SK-N-SH (cell line): ENCODE measurements at regions not wholly inside any gene's neighbourhood (a gene's known extent, or its start where the extent isn't known, plus 50 kb on each side); places are given as distances from the start of the nearest gene placed in this dataset.

Experiments
- CTCF ChIA-PET: fragments of 300-600, 350-600 bp; formaldehyde crosslinking; extraction: SDS; loops from one replicate; lab custom pipeline; 2021; lab: Yijun Ruan, JAX
- POLR2A ChIA-PET: fragments of 350-600 bp; sonication (Branson Sonifier 250); formaldehyde crosslinking; extraction: SDS; loops from one replicate; lab custom pipeline; 2020; ENCODE audit warnings: antibody characterized with exemption, inconsistent platforms; lab: Yijun Ruan, JAX
- DNase-seq: peaks from one replicate; pipeline ENCODE4 v3.0.0; 2012
- H2AFZ ChIP-seq: fragments of 200-600 bp; sonication (generic); 2 replicates; pipeline ENCODE4 v1.8.1; 2016; ENCODE audit warnings: antibody characterized with exemption, mild to moderate bottlenecking, low read depth
- H3F3A ChIP-seq: fragments of 200-600 bp; sonication (generic); replicated peaks from 2 replicates; pipeline ENCODE3; 2016; ENCODE audit warnings: antibody characterized with exemption, mild to moderate bottlenecking; ENCODE audit not compliant: insufficient read depth
- H3K27ac ChIP-seq, 2 experiments: fragments of 200-500 bp in 1 of 2; fragments of 200-600 bp in 1 of 2; sonication (Bioruptor generic) in 1 of 2; sonication (generic), shearing (Covaris generic) in 1 of 2; 2 replicates each; pipeline versions ENCODE4 v1.5.1 to v1.6.1; 2014 to 2016; ENCODE audit warnings: low read depth in 2 of 2, inconsistent platforms in 1 of 2, low read length in 1 of 2, mild to moderate bottlenecking in 1 of 2, mixed read lengths in 1 of 2
- H3K27me3 ChIP-seq: fragments of 200-600 bp; sonication (generic), shearing (Covaris generic); 2 replicates; pipeline ENCODE4 v1.6.1; 2016; ENCODE audit warnings: mixed run types; ENCODE audit not compliant: insufficient read depth
- H3K36me3 ChIP-seq, 2 experiments: fragments of 200-500 bp in 1 of 2; fragments of 200-600 bp in 1 of 2; sonication (Bioruptor generic) in 1 of 2; sonication (generic) in 1 of 2; replicated peaks in 1 of 2; 2 replicates each; pipeline versions ENCODE3 to v1.5.1; 2014 to 2016; ENCODE audit warnings: low read length in 1 of 2, mild to moderate bottlenecking in 1 of 2; ENCODE audit not compliant: insufficient read depth in 2 of 2, control insufficient read depth in 1 of 2
- H3K4me1 ChIP-seq, 2 experiments: fragments of 200-500 bp in 1 of 2; fragments of 200-600 bp in 1 of 2; sonication (Bioruptor generic) in 1 of 2; sonication (generic), shearing (Covaris generic) in 1 of 2; 2 replicates each; pipeline versions ENCODE4 v1.5.1 to v1.6.1; 2014 to 2016; ENCODE audit warnings: low read depth in 1 of 2, low read length in 1 of 2, mixed run types in 1 of 2; ENCODE audit not compliant: insufficient read depth in 2 of 2, control insufficient read depth in 1 of 2
- H3K4me2 ChIP-seq: fragments of 200-600 bp; sonication (generic), shearing (Covaris generic); 2 replicates; pipeline ENCODE4 v1.6.1; 2017; ENCODE audit warnings: mixed run types
- H3K4me3 ChIP-seq, 2 experiments: fragments of 200-500 bp in 1 of 2; fragments of 200-600 bp in 1 of 2; sonication (Bioruptor generic) in 1 of 2; sonication (generic), shearing (Covaris generic) in 1 of 2; 2 replicates each; pipeline versions ENCODE4 v1.5.1 to v1.8.1; 2014 to 2016; ENCODE audit warnings: low read depth in 2 of 2, inconsistent platforms in 1 of 2, low read length in 1 of 2, mild to moderate bottlenecking in 1 of 2, mixed read lengths in 1 of 2, moderate library complexity in 1 of 2
- H3K79me2 ChIP-seq: fragments of 200-600 bp; sonication (generic); 2 replicates; pipeline ENCODE4 v1.8.1; 2017; ENCODE audit warnings: mild to moderate bottlenecking; ENCODE audit not compliant: insufficient read depth
- H3K9ac ChIP-seq: fragments of 200-600 bp; sonication (generic); 2 replicates; pipeline ENCODE4 v1.6.1; 2017; ENCODE audit warnings: mixed run types
- H3K9me2 ChIP-seq: fragments of 200-600 bp; sonication (generic); 2 replicates; pipeline ENCODE4 v1.6.1; 2017; ENCODE audit warnings: mixed run types
- H3K9me3 ChIP-seq: fragments of 200-600 bp; sonication (generic); 2 replicates; pipeline ENCODE4 v1.6.1; 2017; ENCODE audit warnings: mixed run types, mild to moderate bottlenecking, moderate library complexity
- H4K20me1 ChIP-seq: fragments of 200-600 bp; sonication (generic); 2 replicates; pipeline ENCODE4 v1.6.1; 2017; ENCODE audit warnings: mild to moderate bottlenecking, mixed run types; ENCODE audit not compliant: insufficient read depth
- CHD2 ChIP-seq: fragments of 150-350 bp; IDR thresholded peaks from 2 replicates; pipeline ENCODE4 v1.6.1; 2018; ENCODE audit warnings: low read length; ENCODE audit not compliant: partially characterized antibody
- CTCF ChIP-seq: fragments of 200-600 bp; sonication (generic); IDR thresholded peaks from 2 replicates; pipeline ENCODE4 v1.6.1; 2017; ENCODE audit warnings: antibody characterized with exemption, mild to moderate bottlenecking, moderate library complexity
- ELF1 ChIP-seq: IDR thresholded peaks from 2 replicates; pipeline ENCODE4 v1.4.0; 2012
- EZH2phosphoT487 ChIP-seq: fragments of 200-600 bp; sonication (generic); IDR thresholded peaks from 2 replicates; pipeline ENCODE4 v1.6.1; 2017; ENCODE audit warnings: low read depth, mixed run types, mild to moderate bottlenecking, antibody characterized with exemption, moderate library complexity, borderline replicate concordance
- FOXM1 ChIP-seq: IDR thresholded peaks from 2 replicates; pipeline ENCODE4 v1.4.0; 2012; ENCODE audit warnings: low read depth, mild to moderate bottlenecking
- GATA2 ChIP-seq: sonication (generic); formaldehyde crosslinking; IDR thresholded peaks from 2 replicates; pipeline ENCODE4 v1.5.0; 2020; ENCODE audit warnings: mild to moderate bottlenecking, missing genetic modification reagents
- IRF3 ChIP-seq: fragments of 150-350 bp; IDR thresholded peaks from 2 replicates; pipeline ENCODE4 v1.6.1; 2016; ENCODE audit warnings: mild to moderate bottlenecking, low read depth, low read length
- JUND ChIP-seq: IDR thresholded peaks from 2 replicates; pipeline ENCODE4 v1.4.0; 2012
- MEF2A ChIP-seq: IDR thresholded peaks from 2 replicates; pipeline ENCODE4 v1.4.0; 2012; ENCODE audit warnings: low read depth, borderline replicate concordance
- POLR2AphosphoS5 ChIP-seq: IDR thresholded peaks from 2 replicates; pipeline ENCODE4 v1.6.1; 2012; ENCODE audit warnings: low read depth, low read length
- RAD21 ChIP-seq: IDR thresholded peaks from 2 replicates; pipeline ENCODE4 v1.6.1; 2012; ENCODE audit warnings: mild to moderate bottlenecking, low read length
- REST ChIP-seq: IDR thresholded peaks from 2 replicates; pipeline ENCODE4 v1.6.1; 2012; ENCODE audit warnings: mild to moderate bottlenecking, low read depth, low read length, moderate library complexity
- RFX5 ChIP-seq: IDR thresholded peaks from 2 replicates; pipeline ENCODE4 v1.6.1; 2012; ENCODE audit warnings: mild to moderate bottlenecking, improper control_type of control experiment, low read length
- SMC3 ChIP-seq: IDR thresholded peaks from 2 replicates; pipeline ENCODE4 v1.6.1; 2012; ENCODE audit warnings: low read depth, low read length, improper control_type of control experiment
- TEAD4 ChIP-seq: IDR thresholded peaks from 2 replicates; pipeline ENCODE4 v1.4.0; 2012; ENCODE audit warnings: mild to moderate bottlenecking, borderline replicate concordance; ENCODE audit not compliant: insufficient read depth
- USF2 ChIP-seq: fragments of 150-350 bp; IDR thresholded peaks from 2 replicates; pipeline ENCODE4 v1.6.1; 2017; ENCODE audit warnings: antibody characterized with exemption, low read length, low read depth, borderline replicate concordance
- YY1 ChIP-seq: IDR thresholded peaks from 2 replicates; pipeline ENCODE4 v1.4.0; 2012; ENCODE audit warnings: low read depth, mild to moderate bottlenecking
- WGBS: methylation state at CpG from one replicate; pipeline ENCODE4 v1.1.6; 2017; ENCODE audit warnings: low lambda C conversion rate; 5-methylcytosine and 5-hydroxymethylcytosine counted together

- H3K9ac ChIP-seq, result no peak overlapping the region
- H3K36me3 ChIP-seq, result no peaks in the 10 kb centered on the region
- no peak overlapping the region for H3K27ac ChIP-seq
- no peak overlapping the region for H3K4me3 ChIP-seq
- WGBS, result 86% methylated on average over 2 of the region's 2 CpGs
- H3K79me2 ChIP-seq, result no peaks in the 10 kb centered on the region
- no peaks in the 10 kb centered on the region for H4K20me1 ChIP-seq
- TF ChIP-seq FOXM1, result no peak
- no peak for TF ChIP-seq POLR2AphosphoS5
- TF ChIP-seq IRF3, result no peak
- TF ChIP-seq CTCF, result no peak
- no peak for TF ChIP-seq MEF2A
- no peak for TF ChIP-seq SMC3
- no peak for TF ChIP-seq YY1
- TF ChIP-seq CHD2, result no peak
- TF ChIP-seq JUND, result no peak
- no peak for TF ChIP-seq ELF1
- no peak for TF ChIP-seq EZH2phosphoT487
- TF ChIP-seq USF2, result no peak
- TF ChIP-seq RAD21, result no peak
- no peak for TF ChIP-seq RFX5
- TF ChIP-seq GATA2 (CRISPR knock-in tag), result no peak
- no peak for TF ChIP-seq TEAD4
- no peak for TF ChIP-seq REST
- POLR2A ChIA-PET, result no interaction called here
- H3K4me2 ChIP-seq, result no peak overlapping the region
- no peaks in the 10 kb centered on the region for H3K9me3 ChIP-seq
- CTCF ChIA-PET, result no interaction called here
- peaks cover 0 to 6% of the 10 kb centered on the region in 2 experiments; a peak in 2 of 4 replicates for H3K4me1 ChIP-seq
- no peaks in the 10 kb centered on the region for H3K9me2 ChIP-seq
- peaks cover 8% of the 10 kb centered on the region for H3F3A ChIP-seq
- no peak overlapping the region for H2AFZ ChIP-seq
- no peaks in the 10 kb centered on the region for H3K27me3 ChIP-seq
- no peak for DNase-seq
Observed at GRCh38 chr13:24073657-24074056, 86.9 kb upstream of the SPATA13 start.
